ENCODE measurements at regions not wholly inside any gene's neighbourhood (a gene's known extent, or its start where the extent isn't known, plus 50 kb on each side); places are given as distances from the start of the nearest gene placed in this dataset.

- no peak for TF ChIP-seq CTCF (IDR thresholded peaks at IDR 0.05)
- TF ChIP-seq POLR2A (IDR thresholded peaks at IDR 0.05), result no peak
- TF ChIP-seq POLR2AphosphoS5 (IDR thresholded peaks at IDR 0.05), result no peak
These were observed 1169.7 kb downstream of the DIAPH3 start for GRCh38 chr13:58994077-58994476.

Measured in prostate gland (tissue), 2 donors.